Astrocyte of the spinal cord (primary cell): ENCODE measurements at regions not wholly inside any gene's neighbourhood (a gene's known extent, or its start where the extent isn't known, plus 50 kb on each side); places are given as distances from the start of the nearest gene placed in this dataset.
"Not testable (repeated sequence)": the region's sequence is repeated elsewhere in the genome, so short reads cannot be mapped to it uniquely, and the experiment has no call there.

Source experiments
- DNase-seq: peaks from one replicate; pipeline ENCODE4 v3.0.0; 2011; ENCODE audit warnings: low read depth, low spot score
- H3K4me3 ChIP-seq: 2 replicates; pipeline ENCODE4 v1.5.1; 2011; ENCODE audit warnings: low read depth, mild to moderate bottlenecking, low read length, moderate library complexity
- in situ Hi-C: cut with HindIII; loops from 2 replicates; pipeline ENCODE4 v1.10.0; 2017; ENCODE audit warnings: low sequenced_read_pairs
- TF ChIP-seq, protein P1 (sequence below): IDR thresholded peaks from 2 replicates; pipeline ENCODE4 v1.5.1; 2012; ENCODE audit warnings: low read depth, mild to moderate bottlenecking, low read length, inconsistent platforms

DNA sequence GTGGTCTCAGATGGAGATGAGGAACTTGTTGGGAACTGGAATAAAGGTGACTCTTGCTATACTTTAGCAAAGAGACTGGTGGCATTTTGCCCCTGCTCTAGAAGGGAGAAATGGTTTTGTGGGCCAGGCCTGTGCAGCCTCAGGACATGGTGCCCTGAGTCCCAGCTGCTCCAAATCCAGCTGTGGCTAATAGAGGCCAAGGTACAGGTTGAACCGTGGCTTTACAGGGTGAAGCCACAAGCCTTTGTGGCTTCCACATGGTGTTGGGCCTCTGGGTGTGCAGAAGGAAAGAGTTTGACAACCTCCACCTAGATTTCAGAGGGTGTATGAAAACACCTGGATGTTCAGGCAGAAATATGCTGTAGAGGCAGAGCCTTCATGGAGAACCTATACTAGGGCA lies 586.0 kb downstream of the FLRT2 start:
- TF ChIP-seq, protein P1, sequence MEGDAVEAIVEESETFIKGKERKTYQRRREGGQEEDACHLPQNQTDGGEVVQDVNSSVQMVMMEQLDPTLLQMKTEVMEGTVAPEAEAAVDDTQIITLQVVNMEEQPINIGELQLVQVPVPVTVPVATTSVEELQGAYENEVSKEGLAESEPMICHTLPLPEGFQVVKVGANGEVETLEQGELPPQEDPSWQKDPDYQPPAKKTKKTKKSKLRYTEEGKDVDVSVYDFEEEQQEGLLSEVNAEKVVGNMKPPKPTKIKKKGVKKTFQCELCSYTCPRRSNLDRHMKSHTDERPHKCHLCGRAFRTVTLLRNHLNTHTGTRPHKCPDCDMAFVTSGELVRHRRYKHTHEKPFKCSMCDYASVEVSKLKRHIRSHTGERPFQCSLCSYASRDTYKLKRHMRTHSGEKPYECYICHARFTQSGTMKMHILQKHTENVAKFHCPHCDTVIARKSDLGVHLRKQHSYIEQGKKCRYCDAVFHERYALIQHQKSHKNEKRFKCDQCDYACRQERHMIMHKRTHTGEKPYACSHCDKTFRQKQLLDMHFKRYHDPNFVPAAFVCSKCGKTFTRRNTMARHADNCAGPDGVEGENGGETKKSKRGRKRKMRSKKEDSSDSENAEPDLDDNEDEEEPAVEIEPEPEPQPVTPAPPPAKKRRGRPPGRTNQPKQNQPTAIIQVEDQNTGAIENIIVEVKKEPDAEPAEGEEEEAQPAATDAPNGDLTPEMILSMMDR, result no peak
- no peak overlapping the region for H3K4me3 ChIP-seq
- in situ Hi-C loops, result no loop called here
- no peak for DNase-seq

DNA sequence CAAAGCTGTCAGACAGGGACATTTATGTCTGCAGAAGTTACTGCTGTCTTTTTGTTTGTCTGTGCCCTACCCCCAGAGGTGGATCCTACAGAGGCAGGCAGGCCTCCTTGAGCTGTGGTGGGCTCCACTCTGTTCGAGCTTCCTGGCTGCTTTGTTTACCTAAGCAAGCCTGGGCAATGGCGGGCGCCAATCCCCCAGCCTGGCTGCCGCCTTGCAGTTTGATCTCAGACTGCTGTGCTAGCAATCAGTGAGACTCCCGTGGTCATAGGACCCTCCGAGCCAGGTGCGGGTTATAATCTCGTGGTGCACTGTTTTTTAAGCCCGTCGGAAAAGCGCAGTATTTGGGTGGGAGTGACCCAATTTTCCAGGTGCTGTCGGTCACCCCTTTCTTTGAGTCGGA lies 580.9 kb downstream of the FLRT2 start:
- H3K4me3 ChIP-seq, DNase-seq, in situ Hi-C loops: not testable (repeated sequence)

DNA sequence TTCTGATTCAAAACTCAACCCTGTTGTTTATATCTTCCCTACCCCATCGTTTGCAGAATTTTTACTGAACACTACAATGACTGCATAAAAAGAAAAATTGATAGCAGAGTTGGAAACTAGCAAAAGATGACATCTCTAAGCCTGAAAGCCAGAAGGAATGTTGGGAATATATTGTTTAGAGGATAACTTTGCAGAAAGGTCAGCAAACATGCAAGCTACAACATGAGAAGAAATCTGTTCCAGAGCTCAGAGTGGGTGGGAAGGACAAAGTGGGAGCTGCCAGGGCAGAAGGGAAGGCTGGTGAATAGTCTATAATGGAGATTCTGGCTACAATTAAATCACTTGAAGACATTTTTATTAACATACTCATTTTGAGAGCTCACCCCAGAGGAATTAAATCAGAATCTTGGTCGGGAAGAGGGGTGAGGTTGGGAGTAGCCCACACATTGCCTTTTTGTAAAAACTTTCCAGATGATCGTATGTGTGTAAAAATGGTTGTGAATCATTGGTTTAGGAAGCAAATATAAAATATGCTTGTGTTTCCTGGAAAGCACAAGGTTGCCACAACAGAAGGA lies 574.8 kb downstream of the FLRT2 start:
- in situ Hi-C loops, result no loop called here
- TF ChIP-seq, protein P1, result no peak
- H3K4me3 ChIP-seq, result no peak overlapping the region
- no peak for DNase-seq

DNA sequence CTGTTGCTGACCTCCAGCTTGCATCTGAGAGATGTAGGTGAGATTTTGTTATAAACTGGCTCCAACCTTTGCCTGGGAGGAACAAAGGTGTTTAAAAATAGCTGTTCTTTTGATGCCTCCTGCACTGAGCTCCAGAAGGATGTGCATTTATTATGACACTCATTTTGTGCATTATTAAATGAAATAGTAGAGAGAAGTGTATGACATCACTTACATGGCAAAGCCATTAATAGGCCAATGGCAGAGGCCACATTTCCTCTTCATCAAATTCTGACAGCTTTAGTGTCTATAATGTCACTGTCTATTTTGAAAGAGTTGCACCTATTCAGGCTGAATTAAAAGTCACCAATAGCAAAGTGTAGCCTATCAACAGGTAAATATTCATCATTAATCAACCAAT lies 564.6 kb downstream of the FLRT2 start:
- no peak overlapping the region for H3K4me3 ChIP-seq
- in situ Hi-C loops, result no loop called here
- TF ChIP-seq, protein P1, result no peak
- no peak for DNase-seq

DNA sequence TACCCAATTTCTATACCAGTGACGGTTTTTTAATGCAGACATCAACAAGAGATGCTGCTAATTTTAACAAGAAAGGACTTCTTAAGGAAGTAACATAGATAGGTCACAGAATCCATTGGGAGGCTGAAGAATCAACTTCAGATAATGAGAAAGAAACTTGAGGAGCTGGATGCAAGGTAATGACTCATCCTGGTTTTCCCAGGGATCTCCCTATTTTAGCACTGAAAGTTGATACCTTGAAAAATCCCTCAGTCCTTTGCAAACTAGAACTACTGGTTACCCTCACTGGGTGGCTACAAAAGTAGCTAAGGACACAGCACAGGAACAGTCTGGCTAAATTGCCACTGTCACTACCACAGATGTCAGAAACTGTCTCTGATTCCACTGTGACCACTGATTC lies 561.9 kb downstream of the FLRT2 start:
- DNase-seq, result no peak
- TF ChIP-seq, protein P1, result no peak
- in situ Hi-C loops, result no loop called here
- H3K4me3 ChIP-seq, result no peak overlapping the region

DNA sequence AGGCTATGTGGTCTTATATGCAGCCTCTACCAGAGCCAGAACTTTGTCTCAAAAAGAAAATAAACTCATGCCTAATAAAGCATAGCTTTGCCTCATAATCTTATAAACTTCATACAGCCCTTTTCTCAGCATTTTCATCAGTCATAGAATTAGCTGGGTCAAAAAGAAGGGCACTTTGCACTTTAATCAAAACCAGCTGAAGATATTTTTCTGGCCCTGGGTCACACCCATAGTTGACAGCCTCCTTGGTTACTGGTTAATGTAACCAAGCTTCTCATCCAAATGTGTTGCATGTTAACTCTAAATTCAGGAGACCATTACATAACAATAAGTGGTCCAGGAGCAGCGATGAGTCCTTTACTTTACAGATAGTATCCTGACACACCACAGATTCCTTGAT lies 558.2 kb downstream of the FLRT2 start:
- H3K4me3 ChIP-seq, result no peak overlapping the region
- no peak for DNase-seq
- in situ Hi-C loops, result no loop called here
- TF ChIP-seq, protein P1, result no peak

DNA sequence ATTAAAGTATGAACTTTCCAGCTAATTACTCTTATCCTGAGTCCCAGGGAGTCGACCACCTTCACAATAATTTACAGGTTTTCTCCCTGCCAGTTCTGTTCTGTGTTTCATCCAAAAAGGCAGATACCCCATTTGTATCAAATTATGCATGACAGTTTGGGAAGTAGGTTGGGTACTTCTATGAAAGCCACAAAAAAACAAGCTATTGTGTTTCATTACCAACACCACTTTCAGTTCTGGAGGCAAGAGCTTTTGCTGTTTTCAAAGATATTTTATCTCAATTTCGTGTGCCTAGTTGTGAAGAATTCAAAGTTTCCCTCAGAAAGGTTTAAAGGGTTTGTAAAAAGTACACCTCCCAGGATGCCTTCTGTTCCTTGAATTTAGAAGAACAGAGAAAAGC lies 557.4 kb downstream of the FLRT2 start:
- TF ChIP-seq, protein P1, result no peak
- DNase-seq, result no peak
- in situ Hi-C loops, result no loop called here
- H3K4me3 ChIP-seq, result no peak overlapping the region
